ENCODE measurements at regions not wholly inside any gene's neighbourhood (a gene's known extent, or its start where the extent isn't known, plus 50 kb on each side); places are given as distances from the start of the nearest gene placed in this dataset.

DNA sequence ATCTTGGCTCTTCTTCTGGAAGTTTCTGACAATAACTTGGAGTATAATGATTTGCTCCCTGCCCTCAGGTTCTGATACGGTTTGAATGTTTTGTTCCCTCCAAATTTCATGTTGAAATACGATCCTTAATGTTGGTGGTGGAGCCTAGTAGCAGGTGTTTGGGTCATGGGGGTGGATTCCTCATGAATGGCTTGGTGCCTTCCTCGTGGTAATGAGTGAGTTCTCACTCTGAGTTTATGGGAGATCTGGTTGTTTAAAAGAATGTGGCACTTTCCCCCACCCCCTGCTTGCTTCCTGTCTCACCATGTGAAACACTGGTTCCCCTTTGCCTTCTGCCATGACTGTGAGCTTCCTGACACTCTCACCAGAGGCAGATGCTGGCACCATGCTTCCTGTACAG lies 103.0 kb upstream of the OSMR start:
- no peak overlapping the region for H3K27ac ChIP-seq (ENCODE audit: extremely low read length, insufficient read depth, low read length)
- intact Hi-C loops (cut with micrococcal nuclease; ENCODE audit: unreplicated experiment) (no loop called here), in situ Hi-C loops (cut with HindIII; ENCODE audit: extremely low pct_ligation_motif_present, low pct_unique_long_range_greater_than_20kb) (no loop called here)
- ChIA-PET CTCF (ENCODE audit: low intra/inter-chr PET ratio, low total read pairs) (no interaction called here), POLR2A (no interaction called here)
- DNase-seq (ENCODE audit: low spot score) (no peak), FAIRE-seq (no peak), ATAC-seq (no peak)
- no peaks in the 10 kb centered on the region for H3K4me1 ChIP-seq (ENCODE audit: insufficient read depth, low read length)
- H3K36me3 ChIP-seq (replicated peaks in 1 of 2; ENCODE audit: control insufficient read depth in 1 of 2, insufficient read depth in 2 of 2, low read length in 2 of 2), result no peaks in the 10 kb centered on the region
- H3K9ac ChIP-seq (ENCODE audit: insufficient read depth, low read depth, low read length), result no peak overlapping the region
- whole genome bisulfite sequencing (ENCODE audit: low lambda C conversion rate), result 0% methylated on average over 3 of the region's 3 CpGs
- H4K20me1 ChIP-seq (ENCODE audit: insufficient read depth, low read length), result no peaks in the 10 kb centered on the region
- no peak overlapping the region for H3K4me3 ChIP-seq (replicated peaks in 1 of 3; ENCODE audit: insufficient read depth in 1 of 3, low read depth in 2 of 3, low read length in 3 of 3)
- H3K4me2 ChIP-seq (ENCODE audit: low read depth, low read length), result no peak overlapping the region
- H3K27me3 ChIP-seq (ENCODE audit: control insufficient read depth in 1 of 2, insufficient read depth in 2 of 2, low read length in 2 of 2), result 0 out of 5 replicates have a peak, but pooled peaks cover 0 to 16% of the 10 kb centered on the region in 2 experiments
- H2AFZ ChIP-seq (ENCODE audit: low read length), result no peak overlapping the region
- H3K9me3 ChIP-seq (ENCODE audit: low read length), result peaks cover 15% of the 10 kb centered on the region; the same call in 1 of the 2 replicates
- no peaks in the 10 kb centered on the region for H3K79me2 ChIP-seq (ENCODE audit: insufficient read depth, low read length)
- no TSS peak for BruUV-seq (replicated peaks)
- TF ChIP-seq ZNF607 (CRISPR knock-in tag; IDR thresholded peaks at IDR 0.05; ENCODE audit: borderline replicate concordance) (no peak), ERF (CRISPR knock-in tag; IDR thresholded peaks at IDR 0.05) (no peak), CC2D1A (CRISPR knock-in tag; IDR thresholded peaks at IDR 0.05) (no peak), MAFG (CRISPR knock-in tag; IDR thresholded peaks at IDR 0.05) (no peak), ZNF12 (CRISPR knock-in tag; IDR thresholded peaks at IDR 0.05) (no peak), SCMH1 (CRISPR knock-in tag; IDR thresholded peaks at IDR 0.05; ENCODE audit: borderline replicate concordance) (no peak), NR1H2 (CRISPR knock-in tag; IDR thresholded peaks at IDR 0.05; ENCODE audit: borderline replicate concordance, low read depth) (no peak), ZNF713 (CRISPR knock-in tag; IDR thresholded peaks at IDR 0.05) (no peak), KDM3A (CRISPR knock-in tag; IDR thresholded peaks at IDR 0.05; ENCODE audit: low read depth) (no peak)
- TF ChIP-seq, protein P1, sequence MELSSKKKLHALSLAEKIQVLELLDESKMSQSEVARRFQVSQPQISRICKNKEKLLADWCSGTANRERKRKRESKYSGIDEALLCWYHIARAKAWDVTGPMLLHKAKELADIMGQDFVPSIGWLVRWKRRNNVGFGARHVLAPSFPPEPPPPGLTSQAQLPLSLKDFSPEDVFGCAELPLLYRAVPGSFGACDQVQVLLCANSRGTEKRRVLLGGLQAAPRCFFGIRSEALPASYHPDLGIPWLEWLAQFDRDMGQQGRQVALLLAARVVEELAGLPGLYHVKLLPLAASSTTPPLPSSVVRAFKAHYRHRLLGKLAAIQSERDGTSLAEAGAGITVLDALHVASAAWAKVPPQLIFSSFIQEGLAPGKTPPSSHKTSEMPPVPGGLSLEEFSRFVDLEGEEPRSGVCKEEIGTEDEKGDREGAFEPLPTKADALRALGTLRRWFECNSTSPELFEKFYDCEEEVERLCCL (CRISPR knock-in tag; IDR thresholded peaks at IDR 0.05; ENCODE audit: borderline replicate concordance), result no peak
- TF ChIP-seq, protein P2, sequence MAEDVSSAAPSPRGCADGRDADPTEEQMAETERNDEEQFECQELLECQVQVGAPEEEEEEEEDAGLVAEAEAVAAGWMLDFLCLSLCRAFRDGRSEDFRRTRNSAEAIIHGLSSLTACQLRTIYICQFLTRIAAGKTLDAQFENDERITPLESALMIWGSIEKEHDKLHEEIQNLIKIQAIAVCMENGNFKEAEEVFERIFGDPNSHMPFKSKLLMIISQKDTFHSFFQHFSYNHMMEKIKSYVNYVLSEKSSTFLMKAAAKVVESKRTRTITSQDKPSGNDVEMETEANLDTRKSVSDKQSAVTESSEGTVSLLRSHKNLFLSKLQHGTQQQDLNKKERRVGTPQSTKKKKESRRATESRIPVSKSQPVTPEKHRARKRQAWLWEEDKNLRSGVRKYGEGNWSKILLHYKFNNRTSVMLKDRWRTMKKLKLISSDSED (CRISPR knock-in tag; IDR thresholded peaks at IDR 0.05), result no peak
- TF ChIP-seq, protein P3, sequence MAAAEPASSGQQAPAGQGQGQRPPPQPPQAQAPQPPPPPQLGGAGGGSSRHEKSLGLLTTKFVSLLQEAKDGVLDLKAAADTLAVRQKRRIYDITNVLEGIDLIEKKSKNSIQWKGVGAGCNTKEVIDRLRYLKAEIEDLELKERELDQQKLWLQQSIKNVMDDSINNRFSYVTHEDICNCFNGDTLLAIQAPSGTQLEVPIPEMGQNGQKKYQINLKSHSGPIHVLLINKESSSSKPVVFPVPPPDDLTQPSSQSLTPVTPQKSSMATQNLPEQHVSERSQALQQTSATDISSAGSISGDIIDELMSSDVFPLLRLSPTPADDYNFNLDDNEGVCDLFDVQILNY (CRISPR knock-in tag; conservative IDR thresholded peaks at IDR 0.05), result no peak
- TF ChIP-seq, protein P4, sequence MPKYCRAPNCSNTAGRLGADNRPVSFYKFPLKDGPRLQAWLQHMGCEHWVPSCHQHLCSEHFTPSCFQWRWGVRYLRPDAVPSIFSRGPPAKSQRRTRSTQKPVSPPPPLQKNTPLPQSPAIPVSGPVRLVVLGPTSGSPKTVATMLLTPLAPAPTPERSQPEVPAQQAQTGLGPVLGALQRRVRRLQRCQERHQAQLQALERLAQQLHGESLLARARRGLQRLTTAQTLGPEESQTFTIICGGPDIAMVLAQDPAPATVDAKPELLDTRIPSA (CRISPR knock-in tag; IDR thresholded peaks at IDR 0.05; ENCODE audit: borderline replicate concordance), result no peak
